ENCODE measurements at regions not wholly inside any gene's neighbourhood (a gene's known extent, or its start where the extent isn't known, plus 50 kb on each side); places are given as distances from the start of the nearest gene placed in this dataset.

- TF ChIP-seq CTCF (IDR thresholded peaks at IDR 0.05) (no peak), POLR2A (IDR thresholded peaks at IDR 0.05) (no peak), POLR2AphosphoS5 (IDR thresholded peaks at IDR 0.05; ENCODE audit: insufficient read depth in 1 of 2, low read depth in 1 of 2) (no peak)
Observed at GRCh38 chrX:93428497-93428896, 244.9 kb downstream of the NAP1L3 start.

All from vagina (tissue), 2 donors.